NT2/D1 (cell line): ENCODE measurements at regions not wholly inside any gene's neighbourhood (a gene's known extent, or its start where the extent isn't known, plus 50 kb on each side); places are given as distances from the start of the nearest gene placed in this dataset.

Experiments used
- SUZ12 ChIP-seq: IDR thresholded peaks from 2 replicates; pipeline ENCODE4 v1.6.1; 2011; ENCODE audit not compliant: insufficient read length, insufficient read depth; ENCODE audit errors: extremely low read depth
- YY1 ChIP-seq: IDR thresholded peaks from 2 replicates; pipeline ENCODE4 v1.6.1; 2011; ENCODE audit not compliant: insufficient read length, insufficient read depth
- ZNF274 ChIP-seq: IDR thresholded peaks from 2 replicates; pipeline ENCODE4 v1.6.1; 2011; ENCODE audit warnings: mild to moderate bottlenecking, low read depth, low read length

- TF ChIP-seq ZNF274 (no peak), SUZ12 (no peak), YY1 (no peak)
Measured at GRCh38 chr15:98138910-98139309, 178.4 kb downstream of the ARRDC4 start.
